B cell (primary cell): ENCODE measurements at regions not wholly inside any gene's neighbourhood (a gene's known extent, or its start where the extent isn't known, plus 50 kb on each side); places are given as distances from the start of the nearest gene placed in this dataset.

Experiments
- EZH2 ChIP-seq: IDR thresholded peaks from 2 replicates; pipeline ENCODE4 v1.6.1; 2012; ENCODE audit warnings: borderline replicate concordance, low read depth, mild to moderate bottlenecking, moderate library complexity, low read length; ENCODE audit not compliant: insufficient read depth, poor library complexity, severe bottlenecking
- TF ChIP-seq, protein P1 (sequence below): fragments of 200-600 bp; IDR thresholded peaks from one replicate; pipeline ENCODE4 v1.8.0; 2022; ENCODE audit warnings: antibody characterized with exemption, mild to moderate bottlenecking

GRCh38 chr16:86768999-86769398, 190.7 kb downstream of the FOXL1 start:
- TF ChIP-seq, protein P1, sequence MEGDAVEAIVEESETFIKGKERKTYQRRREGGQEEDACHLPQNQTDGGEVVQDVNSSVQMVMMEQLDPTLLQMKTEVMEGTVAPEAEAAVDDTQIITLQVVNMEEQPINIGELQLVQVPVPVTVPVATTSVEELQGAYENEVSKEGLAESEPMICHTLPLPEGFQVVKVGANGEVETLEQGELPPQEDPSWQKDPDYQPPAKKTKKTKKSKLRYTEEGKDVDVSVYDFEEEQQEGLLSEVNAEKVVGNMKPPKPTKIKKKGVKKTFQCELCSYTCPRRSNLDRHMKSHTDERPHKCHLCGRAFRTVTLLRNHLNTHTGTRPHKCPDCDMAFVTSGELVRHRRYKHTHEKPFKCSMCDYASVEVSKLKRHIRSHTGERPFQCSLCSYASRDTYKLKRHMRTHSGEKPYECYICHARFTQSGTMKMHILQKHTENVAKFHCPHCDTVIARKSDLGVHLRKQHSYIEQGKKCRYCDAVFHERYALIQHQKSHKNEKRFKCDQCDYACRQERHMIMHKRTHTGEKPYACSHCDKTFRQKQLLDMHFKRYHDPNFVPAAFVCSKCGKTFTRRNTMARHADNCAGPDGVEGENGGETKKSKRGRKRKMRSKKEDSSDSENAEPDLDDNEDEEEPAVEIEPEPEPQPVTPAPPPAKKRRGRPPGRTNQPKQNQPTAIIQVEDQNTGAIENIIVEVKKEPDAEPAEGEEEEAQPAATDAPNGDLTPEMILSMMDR: no peak
- TF ChIP-seq EZH2: no peak
